ENCODE measurements at regions not wholly inside any gene's neighbourhood (a gene's known extent, or its start where the extent isn't known, plus 50 kb on each side); places are given as distances from the start of the nearest gene placed in this dataset.

DNA sequence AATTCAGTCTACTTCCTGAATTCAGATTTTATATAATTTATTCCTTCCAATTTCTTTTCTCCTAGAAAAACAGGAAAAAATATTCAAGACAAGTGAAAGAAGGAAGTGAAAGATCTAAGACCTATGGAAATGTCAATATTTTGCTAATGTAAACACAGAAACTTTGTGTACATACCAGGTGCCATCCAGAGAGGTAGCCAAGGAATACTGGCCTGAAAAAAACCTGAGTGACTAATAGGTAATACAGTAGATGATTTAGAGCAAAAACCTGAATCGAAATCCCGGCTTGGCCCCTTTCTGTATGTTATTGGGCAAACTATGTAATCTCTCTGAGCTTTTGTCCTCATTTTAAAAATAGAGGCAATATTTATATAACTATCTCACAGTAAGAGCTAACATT, 59.2 kb upstream of the FSHB start:
- H3K27me3 ChIP-seq (ENCODE audit: insufficient read depth, low read length) = no peaks in the 10 kb centered on the region
- TF ChIP-seq, protein P1, sequence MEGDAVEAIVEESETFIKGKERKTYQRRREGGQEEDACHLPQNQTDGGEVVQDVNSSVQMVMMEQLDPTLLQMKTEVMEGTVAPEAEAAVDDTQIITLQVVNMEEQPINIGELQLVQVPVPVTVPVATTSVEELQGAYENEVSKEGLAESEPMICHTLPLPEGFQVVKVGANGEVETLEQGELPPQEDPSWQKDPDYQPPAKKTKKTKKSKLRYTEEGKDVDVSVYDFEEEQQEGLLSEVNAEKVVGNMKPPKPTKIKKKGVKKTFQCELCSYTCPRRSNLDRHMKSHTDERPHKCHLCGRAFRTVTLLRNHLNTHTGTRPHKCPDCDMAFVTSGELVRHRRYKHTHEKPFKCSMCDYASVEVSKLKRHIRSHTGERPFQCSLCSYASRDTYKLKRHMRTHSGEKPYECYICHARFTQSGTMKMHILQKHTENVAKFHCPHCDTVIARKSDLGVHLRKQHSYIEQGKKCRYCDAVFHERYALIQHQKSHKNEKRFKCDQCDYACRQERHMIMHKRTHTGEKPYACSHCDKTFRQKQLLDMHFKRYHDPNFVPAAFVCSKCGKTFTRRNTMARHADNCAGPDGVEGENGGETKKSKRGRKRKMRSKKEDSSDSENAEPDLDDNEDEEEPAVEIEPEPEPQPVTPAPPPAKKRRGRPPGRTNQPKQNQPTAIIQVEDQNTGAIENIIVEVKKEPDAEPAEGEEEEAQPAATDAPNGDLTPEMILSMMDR (IDR thresholded peaks at IDR 0.05; ENCODE audit: low read length) = no peak
- TF ChIP-seq EZH2 (IDR thresholded peaks at IDR 0.05; ENCODE audit: borderline replicate concordance, low read length) = no peak
- H3K9me2 ChIP-seq (ENCODE audit: low read depth, low read length) = no peaks in the 10 kb centered on the region
- no peaks in the 10 kb centered on the region for H3F3A ChIP-seq (ENCODE audit: insufficient read depth, low read length)
- H3K4me2 ChIP-seq (ENCODE audit: low read length) = no peak overlapping the region
- no peaks in the 10 kb centered on the region for H3K36me3 ChIP-seq (ENCODE audit: insufficient read depth, low read length)
- H2AFZ ChIP-seq (ENCODE audit: low read length) = no peak overlapping the region
- H3K79me2 ChIP-seq (ENCODE audit: insufficient read depth, low read length) = no peaks in the 10 kb centered on the region
- no peak overlapping the region for H3K9ac ChIP-seq (ENCODE audit: low read length)
- no peak overlapping the region for H3K4me3 ChIP-seq (ENCODE audit: low read depth, low read length, poor library complexity, severe bottlenecking)
- H4K20me1 ChIP-seq (ENCODE audit: insufficient read depth, low read length) = no peaks in the 10 kb centered on the region
- no peaks in the 10 kb centered on the region for H3K4me1 ChIP-seq (ENCODE audit: insufficient read depth, low read length, severe bottlenecking)
- no peak overlapping the region for H3K27ac ChIP-seq (ENCODE audit: low read depth, low read length, poor library complexity, severe bottlenecking)
- no peaks in the 10 kb centered on the region for H3K9me3 ChIP-seq (ENCODE audit: low read length)

DNA sequence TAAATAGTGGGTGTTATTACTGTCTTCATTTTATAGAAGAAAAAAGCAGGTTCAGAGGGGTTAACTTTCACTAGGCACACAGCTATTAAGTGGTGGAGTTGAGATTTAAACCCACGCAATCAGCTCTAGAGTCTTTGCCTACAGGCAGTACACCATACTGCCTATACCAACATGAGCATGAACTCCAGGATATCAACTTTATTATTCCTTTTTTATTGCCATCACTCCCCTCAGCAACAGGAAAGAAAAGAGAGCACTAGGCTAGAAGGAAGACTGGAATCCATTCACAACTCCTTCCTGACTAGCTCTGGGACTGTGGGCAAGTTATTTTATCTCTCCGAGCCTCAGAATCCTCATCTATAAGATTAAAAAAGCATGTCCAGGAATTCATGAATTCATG, 58.7 kb upstream of the FSHB start:
- H3F3A ChIP-seq (ENCODE audit: insufficient read depth, low read length) = no peaks in the 10 kb centered on the region
- no peak overlapping the region for H3K4me2 ChIP-seq (ENCODE audit: low read length)
- H4K20me1 ChIP-seq (ENCODE audit: insufficient read depth, low read length) = no peaks in the 10 kb centered on the region
- no peak overlapping the region for H3K27ac ChIP-seq (ENCODE audit: low read depth, low read length, poor library complexity, severe bottlenecking)
- H3K9me2 ChIP-seq (ENCODE audit: low read depth, low read length) = no peaks in the 10 kb centered on the region
- H3K27me3 ChIP-seq (ENCODE audit: insufficient read depth, low read length) = no peaks in the 10 kb centered on the region
- no peak overlapping the region for H3K4me3 ChIP-seq (ENCODE audit: low read depth, low read length, poor library complexity, severe bottlenecking)
- no peaks in the 10 kb centered on the region for H3K9me3 ChIP-seq (ENCODE audit: low read length)
- H2AFZ ChIP-seq (ENCODE audit: low read length) = no peak overlapping the region
- TF ChIP-seq, protein P1 (IDR thresholded peaks at IDR 0.05; ENCODE audit: low read length) = no peak
- no peak for TF ChIP-seq EZH2 (IDR thresholded peaks at IDR 0.05; ENCODE audit: borderline replicate concordance, low read length)
- no peaks in the 10 kb centered on the region for H3K4me1 ChIP-seq (ENCODE audit: insufficient read depth, low read length, severe bottlenecking)
- H3K9ac ChIP-seq (ENCODE audit: low read length) = no peak overlapping the region
- no peaks in the 10 kb centered on the region for H3K36me3 ChIP-seq (ENCODE audit: insufficient read depth, low read length)
- no peaks in the 10 kb centered on the region for H3K79me2 ChIP-seq (ENCODE audit: insufficient read depth, low read length)

DNA sequence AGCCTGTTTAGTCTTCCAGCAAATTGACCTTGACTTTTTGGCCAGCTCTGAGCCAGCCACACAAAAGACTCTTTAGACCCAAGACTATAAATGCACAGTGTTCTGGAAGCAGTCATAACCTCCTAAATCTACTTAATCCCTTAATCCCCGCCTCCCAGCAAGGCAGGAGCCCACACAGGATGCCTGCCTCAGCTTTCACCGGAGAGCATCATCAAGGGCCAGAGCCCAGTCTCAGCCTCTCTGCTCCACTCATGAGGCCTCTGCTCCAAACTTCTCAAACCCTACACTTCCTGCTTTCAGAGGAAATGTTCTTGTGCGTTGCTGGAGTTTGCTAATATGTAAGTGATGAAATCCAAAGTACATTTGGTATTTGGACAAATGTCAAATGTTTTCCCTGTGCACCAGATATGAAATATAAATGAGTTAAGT, 57.9 kb upstream of the FSHB start:
- H3K36me3 ChIP-seq (ENCODE audit: insufficient read depth, low read length) = no peaks in the 10 kb centered on the region
- H3K79me2 ChIP-seq (ENCODE audit: insufficient read depth, low read length) = no peaks in the 10 kb centered on the region
- no peaks in the 10 kb centered on the region for H3F3A ChIP-seq (ENCODE audit: insufficient read depth, low read length)
- no peaks in the 10 kb centered on the region for H3K4me1 ChIP-seq (ENCODE audit: insufficient read depth, low read length, severe bottlenecking)
- no peaks in the 10 kb centered on the region for H4K20me1 ChIP-seq (ENCODE audit: insufficient read depth, low read length)
- no peak for TF ChIP-seq EZH2 (IDR thresholded peaks at IDR 0.05; ENCODE audit: borderline replicate concordance, low read length)
- TF ChIP-seq, protein P1 (IDR thresholded peaks at IDR 0.05; ENCODE audit: low read length) = no peak
- no peak overlapping the region for H3K4me3 ChIP-seq (ENCODE audit: low read depth, low read length, poor library complexity, severe bottlenecking)
- no peak overlapping the region for H3K27ac ChIP-seq (ENCODE audit: low read depth, low read length, poor library complexity, severe bottlenecking)
- no peaks in the 10 kb centered on the region for H3K27me3 ChIP-seq (ENCODE audit: insufficient read depth, low read length)
- H3K9me3 ChIP-seq (ENCODE audit: low read length) = peaks cover 2% of the 10 kb centered on the region; the same call in 1 of the 2 replicates
- no peaks in the 10 kb centered on the region for H3K9me2 ChIP-seq (ENCODE audit: low read depth, low read length)
- H3K4me2 ChIP-seq (ENCODE audit: low read length) = no peak overlapping the region
- no peak overlapping the region for H3K9ac ChIP-seq (ENCODE audit: low read length)
- H2AFZ ChIP-seq (ENCODE audit: low read length) = no peak overlapping the region

All from OCI-LY1 (cell line).